ENCODE measurements at regions not wholly inside any gene's neighbourhood (a gene's known extent, or its start where the extent isn't known, plus 50 kb on each side); places are given as distances from the start of the nearest gene placed in this dataset.
"Not testable (repeated sequence)": the region's sequence is repeated elsewhere in the genome, so short reads cannot be mapped to it uniquely, and the experiment has no call there.

DNA sequence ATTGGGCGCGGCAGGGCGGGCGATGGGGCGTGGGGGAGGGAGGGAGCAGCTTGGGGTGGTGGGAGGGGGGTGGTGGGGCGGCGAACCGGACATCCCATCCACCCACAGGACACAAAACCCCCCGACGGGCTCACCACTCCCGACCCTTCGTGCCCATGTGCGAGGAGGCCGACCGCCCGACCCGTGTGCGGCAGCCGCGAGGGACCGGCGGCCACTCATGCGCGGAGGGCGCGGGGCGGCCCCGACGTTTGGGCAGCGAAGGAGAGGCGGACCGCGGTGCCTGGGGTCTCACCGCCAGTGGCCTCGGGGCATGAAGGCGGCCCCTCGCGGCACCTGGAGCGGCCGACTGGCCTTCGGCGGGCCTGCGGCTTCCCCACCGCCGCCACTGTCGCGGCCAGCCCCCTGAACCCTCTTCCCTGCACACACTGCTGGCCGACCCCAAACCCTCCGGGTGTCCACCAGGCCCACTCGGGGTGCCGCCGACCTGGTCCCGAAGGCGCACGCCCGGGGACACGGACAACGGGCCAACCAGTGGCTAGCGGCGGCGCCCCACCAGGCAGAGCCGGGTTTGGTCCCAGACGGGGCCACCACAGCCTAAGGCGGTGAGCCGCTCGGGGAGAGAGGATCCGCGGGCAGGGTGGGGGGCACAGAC, 94.6 kb upstream of the ANKRD30BL start:
- no peak overlapping the region for H2AFZ ChIP-seq (replicated peaks)
- no peaks in the 10 kb centered on the region for H4K20me1 ChIP-seq (ENCODE audit: low read depth)
- H3K4me3 ChIP-seq: no peak overlapping the region
- no peak for DNase-seq (ENCODE audit: low spot score)
- H3K36me3 ChIP-seq: no peaks in the 10 kb centered on the region
- no peak overlapping the region for H3K4me2 ChIP-seq
- no peaks in the 10 kb centered on the region for H3F3A ChIP-seq (ENCODE audit: low read depth)
- no peaks in the 10 kb centered on the region for H3K27me3 ChIP-seq
- peaks cover 6% of the 10 kb centered on the region for H3K36me3 Mint-ChIP-seq
- H3K4me1 Mint-ChIP-seq: no peaks in the 10 kb centered on the region
- peaks cover 6% of the 10 kb centered on the region for H3K27me3 Mint-ChIP-seq (ENCODE audit: insufficient read depth, low read depth)
- no peak overlapping the region for H3K9ac ChIP-seq
- H3K9me3 Mint-ChIP-seq: peaks cover 40% of the 10 kb centered on the region
- H3K4me1 ChIP-seq: no peaks in the 10 kb centered on the region
- H3K27ac Mint-ChIP-seq: no peak overlapping the region
- H3K9me3 ChIP-seq (ENCODE audit: low read depth): peaks cover 4% of the 10 kb centered on the region
- no peaks in the 10 kb centered on the region for H3K79me2 ChIP-seq (ENCODE audit: low read depth)
- H3K27ac ChIP-seq: no peak overlapping the region
- H3K4me3 Mint-ChIP-seq: no peak overlapping the region
- TF ChIP-seq EZH2 (IDR thresholded peaks at IDR 0.05) (no peak), EZH2phosphoT487 (IDR thresholded peaks at IDR 0.05) (no peak)
- TF ChIP-seq, protein P1, sequence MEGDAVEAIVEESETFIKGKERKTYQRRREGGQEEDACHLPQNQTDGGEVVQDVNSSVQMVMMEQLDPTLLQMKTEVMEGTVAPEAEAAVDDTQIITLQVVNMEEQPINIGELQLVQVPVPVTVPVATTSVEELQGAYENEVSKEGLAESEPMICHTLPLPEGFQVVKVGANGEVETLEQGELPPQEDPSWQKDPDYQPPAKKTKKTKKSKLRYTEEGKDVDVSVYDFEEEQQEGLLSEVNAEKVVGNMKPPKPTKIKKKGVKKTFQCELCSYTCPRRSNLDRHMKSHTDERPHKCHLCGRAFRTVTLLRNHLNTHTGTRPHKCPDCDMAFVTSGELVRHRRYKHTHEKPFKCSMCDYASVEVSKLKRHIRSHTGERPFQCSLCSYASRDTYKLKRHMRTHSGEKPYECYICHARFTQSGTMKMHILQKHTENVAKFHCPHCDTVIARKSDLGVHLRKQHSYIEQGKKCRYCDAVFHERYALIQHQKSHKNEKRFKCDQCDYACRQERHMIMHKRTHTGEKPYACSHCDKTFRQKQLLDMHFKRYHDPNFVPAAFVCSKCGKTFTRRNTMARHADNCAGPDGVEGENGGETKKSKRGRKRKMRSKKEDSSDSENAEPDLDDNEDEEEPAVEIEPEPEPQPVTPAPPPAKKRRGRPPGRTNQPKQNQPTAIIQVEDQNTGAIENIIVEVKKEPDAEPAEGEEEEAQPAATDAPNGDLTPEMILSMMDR (IDR thresholded peaks at IDR 0.05): no peak

DNA sequence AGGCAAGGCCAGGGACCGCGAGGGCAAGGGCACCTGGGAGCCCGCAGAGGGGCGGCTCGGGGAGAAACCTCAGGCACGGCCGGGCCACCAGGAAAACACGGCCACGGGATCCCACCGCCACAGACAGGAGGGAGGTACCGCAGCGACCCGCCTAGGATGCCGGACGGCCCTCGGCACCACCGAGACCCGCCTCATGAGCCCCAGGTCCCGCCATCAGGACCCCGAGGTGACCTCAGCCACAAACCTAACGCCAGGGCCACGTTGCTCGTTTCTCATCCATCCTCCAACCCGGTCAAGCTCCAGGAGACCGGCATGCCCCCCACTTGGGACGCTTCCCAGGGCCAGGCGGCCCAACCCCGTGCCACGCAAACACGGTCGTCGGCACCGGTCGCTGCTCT, 95.2 kb upstream of the ANKRD30BL start:
- not testable (repeated sequence) for H3K79me2 ChIP-seq (ENCODE audit: low read depth); H3K4me2 ChIP-seq; DNase-seq (ENCODE audit: low spot score); H4K20me1 ChIP-seq (ENCODE audit: low read depth); H3F3A ChIP-seq (ENCODE audit: low read depth); H2AFZ ChIP-seq (replicated peaks); H3K4me3 Mint-ChIP-seq; H3K27ac Mint-ChIP-seq; H3K4me1 ChIP-seq; H3K36me3 ChIP-seq; H3K27ac ChIP-seq; H3K36me3 Mint-ChIP-seq; H3K9ac ChIP-seq; H3K27me3 Mint-ChIP-seq (ENCODE audit: insufficient read depth, low read depth); H3K4me3 ChIP-seq; H3K4me1 Mint-ChIP-seq; H3K27me3 ChIP-seq; H3K9me3 ChIP-seq (ENCODE audit: low read depth)
- peaks cover 37% of the 10 kb centered on the region for H3K9me3 Mint-ChIP-seq

DNA sequence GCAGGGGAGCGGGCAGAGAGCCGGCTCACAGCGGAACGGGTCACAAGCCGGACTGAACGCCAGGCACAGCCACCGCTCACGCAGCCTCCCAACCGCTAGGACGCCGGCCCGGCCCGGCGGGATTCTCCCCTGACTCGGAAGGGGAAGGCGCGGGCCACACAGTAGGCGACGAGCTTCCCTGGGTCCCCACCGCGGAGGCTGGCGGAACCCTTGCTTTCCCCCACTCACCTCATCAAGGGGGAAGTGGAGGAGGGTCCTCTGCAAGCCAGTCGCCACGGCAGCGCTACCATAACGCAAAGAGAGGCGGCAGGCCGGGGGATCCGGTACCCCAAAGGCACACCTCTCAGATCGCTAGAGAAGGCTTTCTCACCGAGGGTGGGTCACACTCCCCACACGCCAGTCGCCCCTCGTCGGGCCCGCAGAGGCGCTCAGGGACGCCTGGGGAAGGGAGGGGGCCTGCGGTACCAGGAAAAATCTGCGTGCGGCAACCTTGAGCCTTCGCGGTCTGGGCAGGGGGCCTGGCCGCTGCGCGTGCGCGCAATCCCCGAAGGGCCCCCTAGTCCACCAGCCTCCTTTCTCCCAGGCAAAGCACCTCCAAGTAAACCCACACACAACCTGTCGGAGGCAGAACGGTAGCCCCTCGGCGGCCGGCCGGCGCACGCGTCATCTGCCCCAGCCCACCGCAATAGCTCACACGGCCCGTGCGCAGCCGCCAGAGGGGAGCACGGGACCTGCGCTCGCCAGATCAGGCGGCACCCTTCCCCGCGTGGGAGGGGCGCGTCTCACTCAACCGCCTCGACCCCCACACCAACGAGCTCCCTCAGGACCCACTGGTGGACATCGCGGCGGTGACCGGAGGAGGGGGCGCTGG, 95.8 kb upstream of the ANKRD30BL start:
- not testable (repeated sequence) for H4K20me1 ChIP-seq (ENCODE audit: low read depth); H3K4me1 ChIP-seq; H3K9ac ChIP-seq; H3K36me3 Mint-ChIP-seq; H3K36me3 ChIP-seq; H3F3A ChIP-seq (ENCODE audit: low read depth); H2AFZ ChIP-seq (replicated peaks); H3K79me2 ChIP-seq (ENCODE audit: low read depth); H3K27ac Mint-ChIP-seq; H3K4me2 ChIP-seq; H3K4me3 Mint-ChIP-seq; H3K27me3 ChIP-seq; H3K4me1 Mint-ChIP-seq; H3K4me3 ChIP-seq; H3K27ac ChIP-seq; DNase-seq (ENCODE audit: low spot score); H3K27me3 Mint-ChIP-seq (ENCODE audit: insufficient read depth, low read depth); H3K9me3 ChIP-seq (ENCODE audit: low read depth)
- peaks cover 35% of the 10 kb centered on the region for H3K9me3 Mint-ChIP-seq

DNA sequence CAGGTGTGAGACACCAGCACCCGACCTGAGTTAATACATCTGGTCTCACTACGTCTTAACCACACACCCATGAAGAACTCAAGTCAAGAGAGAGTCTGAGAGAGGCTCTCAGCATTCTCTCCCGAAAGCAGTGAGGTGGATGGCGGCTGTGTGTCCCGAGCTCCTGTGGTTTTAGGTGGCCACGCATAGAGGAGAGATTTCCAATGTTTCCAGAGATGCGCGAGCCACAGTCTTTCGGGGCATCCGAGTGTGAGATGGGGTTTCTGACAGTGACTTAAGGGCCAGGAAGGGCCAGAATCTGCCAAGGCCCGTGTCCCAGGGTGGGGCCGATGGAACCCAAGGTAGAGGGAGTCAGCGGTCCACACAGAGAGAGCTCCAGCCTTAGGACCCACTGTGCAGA, 97.5 kb upstream of the ANKRD30BL start:
- not testable (repeated sequence) for H3K27me3 Mint-ChIP-seq (ENCODE audit: insufficient read depth, low read depth); H3K79me2 ChIP-seq (ENCODE audit: low read depth); H3K27me3 ChIP-seq; H2AFZ ChIP-seq (replicated peaks); H3K4me3 Mint-ChIP-seq; H3K36me3 ChIP-seq; H3K4me2 ChIP-seq; DNase-seq (ENCODE audit: low spot score); H3K9ac ChIP-seq; H3K4me1 ChIP-seq; H3K27ac Mint-ChIP-seq; H3K4me1 Mint-ChIP-seq; H3K27ac ChIP-seq; H3K36me3 Mint-ChIP-seq; H3F3A ChIP-seq (ENCODE audit: low read depth); H3K9me3 ChIP-seq (ENCODE audit: low read depth); H4K20me1 ChIP-seq (ENCODE audit: low read depth); H3K4me3 ChIP-seq
- peaks cover 27% of the 10 kb centered on the region for H3K9me3 Mint-ChIP-seq

DNA sequence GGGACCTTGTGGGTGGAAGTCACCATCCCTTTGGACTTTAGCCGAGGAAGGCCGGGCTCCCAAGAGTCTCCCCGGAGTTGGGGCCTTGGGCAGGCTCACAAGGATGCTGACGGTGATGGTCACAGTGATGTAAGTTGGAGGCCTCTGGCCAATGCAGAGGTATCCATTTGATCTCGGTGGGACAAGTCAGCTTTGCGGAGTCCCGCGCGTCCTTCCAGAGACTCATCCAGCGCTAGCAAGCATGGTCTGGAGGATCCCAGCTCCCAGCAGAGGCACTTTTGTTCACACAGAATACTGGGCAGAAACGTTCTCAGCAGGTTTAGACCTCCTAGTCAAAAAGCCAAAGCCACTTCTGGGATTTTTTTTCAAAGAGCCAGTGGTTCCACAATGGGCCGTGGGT, 103.8 kb upstream of the ANKRD30BL start:
- Histone ChIP-seq H3K4me1 (peaks cover 17% of the 10 kb centered on the region), H3F3A (ENCODE audit: low read depth) (peaks cover 17% of the 10 kb centered on the region)
- not testable (repeated sequence) for H3K79me2 ChIP-seq (ENCODE audit: low read depth); H4K20me1 ChIP-seq (ENCODE audit: low read depth); H3K4me1 Mint-ChIP-seq; H3K27me3 Mint-ChIP-seq (ENCODE audit: insufficient read depth, low read depth); H3K9ac ChIP-seq; H3K36me3 ChIP-seq; H3K9me3 ChIP-seq (ENCODE audit: low read depth); H3K4me3 ChIP-seq; H3K27ac Mint-ChIP-seq; H3K36me3 Mint-ChIP-seq; H3K4me3 Mint-ChIP-seq; H2AFZ ChIP-seq (replicated peaks); H3K4me2 ChIP-seq; H3K9me3 Mint-ChIP-seq; DNase-seq (ENCODE audit: low spot score); H3K27ac ChIP-seq; H3K27me3 ChIP-seq
